ENCODE measurements at regions not wholly inside any gene's neighbourhood (a gene's known extent, or its start where the extent isn't known, plus 50 kb on each side); places are given as distances from the start of the nearest gene placed in this dataset.
"Not testable (repeated sequence)": the region's sequence is repeated elsewhere in the genome, so short reads cannot be mapped to it uniquely, and the experiment has no call there.

- intact Hi-C loops (cut with micrococcal nuclease) = no loop called here
Observed at GRCh38 chr2:125588780-125589179, 1067.2 kb upstream of the GYPC start.

GRCh38 chr2:125591954-125592353 is 1064.0 kb upstream of the GYPC start:
- intact Hi-C loops (cut with micrococcal nuclease) = no loop called here

- intact Hi-C loops (cut with micrococcal nuclease) = no loop called here
Observed at GRCh38 chr2:125593036-125593435, 1062.9 kb upstream of the GYPC start.

- intact Hi-C loops (cut with micrococcal nuclease) = no loop called here
Observed at GRCh38 chr2:125596612-125597011, 1059.3 kb upstream of the GYPC start.

GRCh38 chr2:125615438-125615837 is 1040.5 kb upstream of the GYPC start:
- intact Hi-C loops (cut with micrococcal nuclease) = no loop called here

- intact Hi-C loops (cut with micrococcal nuclease) = no loop called here
Observed at GRCh38 chr2:125630377-125630776, 1025.6 kb upstream of the GYPC start.

- intact Hi-C loops (cut with micrococcal nuclease) = no loop called here
Observed at GRCh38 chr2:125634662-125635061, 1021.3 kb upstream of the GYPC start.

- intact Hi-C loops (cut with micrococcal nuclease) = no loop called here
Observed at GRCh38 chr2:125638345-125638744, 1017.6 kb upstream of the GYPC start.

GRCh38 chr2:125642032-125642431 is 1013.9 kb upstream of the GYPC start:
- intact Hi-C loops (cut with micrococcal nuclease) = no loop called here

GRCh38 chr2:125643128-125643527 is 1012.8 kb upstream of the GYPC start:
- intact Hi-C loops (cut with micrococcal nuclease) = no loop called here

- intact Hi-C loops (cut with micrococcal nuclease) = no loop called here
Observed at GRCh38 chr2:125643585-125643984, 1012.4 kb upstream of the GYPC start.

- intact Hi-C loops (cut with micrococcal nuclease) = no loop called here
Observed at GRCh38 chr2:125644257-125644656, 1011.7 kb upstream of the GYPC start.

GRCh38 chr2:125652280-125652679 is 1003.7 kb upstream of the GYPC start:
- intact Hi-C loops (cut with micrococcal nuclease) = no loop called here

- intact Hi-C loops (cut with micrococcal nuclease) = no loop called here
Observed at GRCh38 chr2:125654226-125654625, 1001.7 kb upstream of the GYPC start.

- intact Hi-C loops (cut with micrococcal nuclease) = no loop called here
Observed at GRCh38 chr2:125656190-125656589, 999.8 kb upstream of the GYPC start.

- intact Hi-C loops (cut with micrococcal nuclease) = no loop called here
Observed at GRCh38 chr2:125658583-125658982, 997.4 kb upstream of the GYPC start.

GRCh38 chr2:125660369-125660768 is 995.6 kb upstream of the GYPC start:
- intact Hi-C loops (cut with micrococcal nuclease) = not testable (repeated sequence)

GRCh38 chr2:125667630-125668029 is 988.3 kb upstream of the GYPC start:
- intact Hi-C loops (cut with micrococcal nuclease) = no loop called here

GRCh38 chr2:125679903-125680302 is 976.1 kb upstream of the GYPC start:
- intact Hi-C loops (cut with micrococcal nuclease) = no loop called here

GRCh38 chr2:125680809-125681208 is 975.1 kb upstream of the GYPC start:
- intact Hi-C loops (cut with micrococcal nuclease) = no loop called here

GRCh38 chr2:125681576-125681975 is 974.4 kb upstream of the GYPC start:
- intact Hi-C loops (cut with micrococcal nuclease) = no loop called here

GRCh38 chr2:125681976-125682805 is 973.8 kb upstream of the GYPC start:
- intact Hi-C loops (cut with micrococcal nuclease) = no loop called here

GRCh38 chr2:125684256-125684655 is 971.7 kb upstream of the GYPC start:
- intact Hi-C loops (cut with micrococcal nuclease) = no loop called here

Measured in T-helper 1 cell treated with Interleukin-12 subunit alpha and Interleukin-12 subunit beta and Interleukin-4 antibody, amounts not matched to agents 30 ng/mL and 1 ng/mL, for 36 hours (primary cell).